ENCODE measurements at regions not wholly inside any gene's neighbourhood (a gene's known extent, or its start where the extent isn't known, plus 50 kb on each side); places are given as distances from the start of the nearest gene placed in this dataset.

GRCh38 chr16:79842197-79842596 is 241.7 kb upstream of the MAF start:
- no peaks in the 10 kb centered on the region for H3K79me2 ChIP-seq (ENCODE audit: control insufficient read depth, insufficient read depth, low read length)
- ChIA-PET POLR2A (no interaction called here), CTCF (no interaction called here)
- dilution Hi-C loops (cut with MboI; ENCODE audit: extremely low pct_ligation_motif_present, low sequenced_read_pairs) (no loop called here), intact Hi-C loops (cut with micrococcal nuclease) (no loop called here)
- H3K36me3 ChIP-seq (ENCODE audit: control insufficient read depth in 2 of 2, extremely low read depth in 1 of 2, insufficient read depth in 2 of 2, low read length in 2 of 2): no peaks in the 10 kb centered on the region
- no peaks in the 10 kb centered on the region for H3K27me3 ChIP-seq (ENCODE audit: control insufficient read depth in 2 of 2, insufficient read depth in 2 of 2, low read length in 2 of 2)
- H3K4me3 ChIP-seq (replicated peaks in 1 of 3; ENCODE audit: insufficient read depth in 1 of 3, low read depth in 1 of 3, low read length in 3 of 3): no peak overlapping the region
- no peaks in the 10 kb centered on the region for H3K4me1 ChIP-seq (ENCODE audit: control insufficient read depth, extremely low read depth, insufficient read depth, low read length)
- H3K4me2 ChIP-seq (ENCODE audit: insufficient read depth, low read length): no peak overlapping the region
- H3K27ac ChIP-seq (ENCODE audit: insufficient read depth, low read depth, low read length): no peak overlapping the region
- peaks cover 5% of the 10 kb centered on the region for H3K9me3 ChIP-seq (replicated peaks; ENCODE audit: control insufficient read depth, insufficient read depth, low read length)
- H3K9me1 ChIP-seq (replicated peaks; ENCODE audit: control insufficient read depth, extremely low read depth, insufficient read depth, low read length): no peaks in the 10 kb centered on the region
- no peaks in the 10 kb centered on the region for H4K20me1 ChIP-seq (replicated peaks; ENCODE audit: control insufficient read depth, extremely low read depth, insufficient read depth, low read length)
- H3K9ac ChIP-seq (replicated peaks; ENCODE audit: extremely low read depth, insufficient read depth, low read length): no peak overlapping the region
- BruUV-seq (replicated peaks): no TSS peak
- FAIRE-seq (no peak), DNase-seq (ENCODE audit: low read depth, low spot score) (no peak)
- no peak for TF ChIP-seq FOS (IDR thresholded peaks at IDR 0.05; ENCODE audit: borderline replicate concordance, insufficient read depth, low read length)
- TF ChIP-seq POLR2A (IDR thresholded peaks at IDR 0.05; ENCODE audit: low read depth, low read length): no peak
- TF ChIP-seq JUN (IDR thresholded peaks at IDR 0.05; ENCODE audit: borderline replicate concordance, insufficient read depth, insufficient read length, low read depth): no peak
- no peak for TF ChIP-seq MYC (IDR thresholded peaks at IDR 0.05; ENCODE audit: low read depth, low read length)
- TF ChIP-seq EZH2 (IDR thresholded peaks at IDR 0.05; ENCODE audit: borderline replicate concordance, low read depth, low read length, severe bottlenecking): no peak
- TF ChIP-seq MAX (IDR thresholded peaks at IDR 0.05; ENCODE audit: insufficient read depth, insufficient read length): no peak
- no peak for TF ChIP-seq CTCF (IDR thresholded peaks at IDR 0.05; ENCODE audit: extremely low read depth in 1 of 2, insufficient read depth in 1 of 2, low read depth in 1 of 2, low read length in 2 of 2)
- TF ChIP-seq GATA2 (IDR thresholded peaks at IDR 0.05; ENCODE audit: insufficient read depth, insufficient read length, low read depth, low read length): no peak
- no peak for TF ChIP-seq POLR2AphosphoS5 (IDR thresholded peaks at IDR 0.05; ENCODE audit: insufficient read depth, low read depth, low read length)
- no peak overlapping the region for H2AFZ ChIP-seq (ENCODE audit: low read depth, low read length)

Measured in endothelial cell of umbilical vein (primary cell).